ENCODE measurements at regions not wholly inside any gene's neighbourhood (a gene's known extent, or its start where the extent isn't known, plus 50 kb on each side); places are given as distances from the start of the nearest gene placed in this dataset.
"Not testable (repeated sequence)": the region's sequence is repeated elsewhere in the genome, so short reads cannot be mapped to it uniquely, and the experiment has no call there.

GRCh38 chr10:108975459-108976058, 947.8 kb downstream of the XPNPEP1 start:
- no peak for DNase-seq (ENCODE audit: low read depth in 3 of 3)

GRCh38 chr10:108970016-108970415, 953.3 kb downstream of the XPNPEP1 start:
- no peak for DNase-seq (ENCODE audit: low read depth in 3 of 3)

GRCh38 chr10:108966411-108966810, 956.9 kb downstream of the XPNPEP1 start:
- no peak for DNase-seq (ENCODE audit: low read depth in 3 of 3)

DNA sequence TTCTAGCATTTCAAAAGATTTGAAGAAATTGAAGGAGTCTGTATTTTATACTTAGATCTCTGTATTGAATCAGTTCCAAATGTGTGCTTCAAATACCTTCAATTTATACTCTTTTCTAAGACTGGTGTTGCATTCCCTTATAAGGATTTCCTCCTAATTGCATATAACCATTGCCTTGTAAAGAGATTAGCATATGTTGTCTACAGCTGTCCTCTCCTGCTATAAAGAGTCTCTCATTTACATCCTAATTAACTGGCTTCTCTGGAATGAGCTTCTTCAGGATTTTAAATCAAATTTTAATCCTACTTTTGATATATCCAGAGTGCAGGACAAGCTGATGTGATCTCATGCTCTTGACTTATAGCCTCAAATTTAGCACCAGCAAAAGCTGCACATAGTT, 957.3 kb downstream of the XPNPEP1 start:
- no peak for DNase-seq (ENCODE audit: low read depth in 3 of 3)

GRCh38 chr10:108962172-108962571, 961.1 kb downstream of the XPNPEP1 start:
- DNase-seq (ENCODE audit: low read depth in 3 of 3), result no peak

DNA sequence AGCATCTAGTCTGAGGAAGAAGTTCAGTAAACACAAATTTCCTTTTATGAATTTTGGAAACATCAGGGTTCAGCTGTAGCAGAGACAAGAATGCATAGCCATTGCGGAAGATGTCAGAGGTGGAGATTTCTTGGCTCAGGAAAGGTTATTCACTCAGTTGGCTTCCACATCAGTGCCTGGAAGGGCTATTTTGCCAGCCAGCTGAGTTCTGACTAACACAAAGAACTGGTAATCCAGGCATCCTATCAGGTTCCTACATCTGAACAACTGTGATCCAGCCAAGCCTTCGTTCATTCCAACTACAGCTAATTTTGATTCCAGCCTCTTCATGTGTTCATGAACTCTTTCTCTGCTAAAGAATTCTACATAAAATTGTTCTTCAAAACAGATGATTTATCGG, 965.6 kb downstream of the XPNPEP1 start:
- DNase-seq (ENCODE audit: low read depth in 3 of 3), result no peak

DNA sequence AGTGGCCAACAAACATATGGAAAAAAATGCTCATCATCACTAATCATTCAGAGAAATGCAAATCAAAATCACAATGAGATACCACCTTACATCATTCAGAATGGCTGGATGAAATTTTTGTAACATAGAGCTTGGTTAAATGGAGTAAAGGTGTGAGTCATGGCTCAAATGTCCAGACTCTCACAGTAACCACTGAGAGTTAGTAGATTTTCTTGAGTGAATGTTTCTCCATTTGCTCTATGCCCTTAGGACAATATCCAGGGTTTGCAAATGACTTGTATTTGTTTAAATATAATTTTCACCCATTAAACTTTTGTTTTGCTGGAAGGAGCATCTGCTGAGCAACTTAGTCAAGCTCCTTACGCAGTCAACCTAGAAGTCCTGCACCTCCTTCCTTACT, 967.2 kb downstream of the XPNPEP1 start:
- DNase-seq (ENCODE audit: low read depth in 3 of 3), result no peak

DNA sequence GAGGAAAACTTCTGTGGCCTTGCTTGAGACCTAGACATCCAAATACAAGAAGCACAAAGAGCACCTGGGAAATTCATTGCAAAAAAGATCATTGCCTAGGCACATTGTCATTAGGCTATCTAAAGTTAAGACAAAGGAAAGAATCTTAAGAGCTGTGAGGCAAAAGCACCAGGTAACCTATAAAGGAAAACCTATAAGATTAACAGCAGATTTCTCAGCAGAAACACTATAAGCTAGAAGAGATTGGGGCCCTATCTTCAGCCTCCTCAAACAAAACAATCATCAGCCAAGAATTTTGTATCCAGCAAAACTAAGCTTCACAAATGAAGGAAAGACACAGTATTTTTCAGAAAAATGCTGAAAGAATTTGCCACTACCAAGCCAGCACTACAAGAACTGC, 1003.3 kb downstream of the XPNPEP1 start:
- not testable (repeated sequence) for DNase-seq (ENCODE audit: low read depth in 3 of 3)

GRCh38 chr10:108913300-108913699, 1010.0 kb downstream of the XPNPEP1 start:
- DNase-seq (ENCODE audit: low read depth in 3 of 3), result no peak

DNA sequence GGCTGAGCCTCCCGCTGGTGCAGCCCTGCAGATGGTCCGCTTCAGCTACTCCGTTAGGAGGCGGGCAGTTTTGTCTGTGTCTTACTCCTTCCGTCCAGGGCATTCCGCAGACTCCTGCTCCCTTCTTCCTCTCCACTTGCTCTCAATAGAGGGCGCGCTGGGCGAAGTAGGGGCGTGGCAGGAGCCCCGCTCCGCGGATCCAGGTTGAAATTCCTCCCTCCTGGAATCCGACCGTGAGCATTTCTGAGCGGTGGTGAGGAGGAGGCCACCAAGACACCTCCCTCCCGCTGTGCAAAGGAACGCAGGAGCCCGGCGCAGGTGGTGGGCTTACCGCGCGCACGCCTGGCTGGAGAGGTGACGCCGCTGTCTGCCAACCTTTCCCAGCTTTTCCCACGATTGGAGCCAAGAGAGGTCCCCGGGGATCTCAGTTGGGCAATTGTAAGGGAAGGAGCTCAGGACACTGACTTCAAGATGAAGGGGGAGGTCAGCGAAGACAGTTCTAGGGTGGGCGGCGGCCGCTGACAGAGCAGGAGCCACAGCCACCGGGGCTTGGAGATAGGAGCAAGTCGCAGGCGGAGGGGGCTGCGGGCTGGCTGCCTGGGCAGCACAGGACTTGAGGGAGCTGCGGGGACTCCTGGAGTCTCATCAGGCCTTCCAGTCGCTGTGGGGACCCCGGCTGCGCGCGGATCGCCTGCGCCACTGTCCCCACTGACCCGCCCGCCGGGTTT, 1011.3 kb downstream of the XPNPEP1 start:
- no peak for DNase-seq (ENCODE audit: low read depth in 3 of 3)

GRCh38 chr10:108908096-108908495, 1015.2 kb downstream of the XPNPEP1 start:
- no peak for DNase-seq (ENCODE audit: low read depth in 3 of 3)

- no peak for DNase-seq (ENCODE audit: low read depth in 3 of 3)
Observed at GRCh38 chr10:108905821-108906220, 1017.5 kb downstream of the XPNPEP1 start.

GRCh38 chr10:108905171-108905570, 1018.1 kb downstream of the XPNPEP1 start:
- DNase-seq (ENCODE audit: low read depth in 3 of 3), result no peak

DNA sequence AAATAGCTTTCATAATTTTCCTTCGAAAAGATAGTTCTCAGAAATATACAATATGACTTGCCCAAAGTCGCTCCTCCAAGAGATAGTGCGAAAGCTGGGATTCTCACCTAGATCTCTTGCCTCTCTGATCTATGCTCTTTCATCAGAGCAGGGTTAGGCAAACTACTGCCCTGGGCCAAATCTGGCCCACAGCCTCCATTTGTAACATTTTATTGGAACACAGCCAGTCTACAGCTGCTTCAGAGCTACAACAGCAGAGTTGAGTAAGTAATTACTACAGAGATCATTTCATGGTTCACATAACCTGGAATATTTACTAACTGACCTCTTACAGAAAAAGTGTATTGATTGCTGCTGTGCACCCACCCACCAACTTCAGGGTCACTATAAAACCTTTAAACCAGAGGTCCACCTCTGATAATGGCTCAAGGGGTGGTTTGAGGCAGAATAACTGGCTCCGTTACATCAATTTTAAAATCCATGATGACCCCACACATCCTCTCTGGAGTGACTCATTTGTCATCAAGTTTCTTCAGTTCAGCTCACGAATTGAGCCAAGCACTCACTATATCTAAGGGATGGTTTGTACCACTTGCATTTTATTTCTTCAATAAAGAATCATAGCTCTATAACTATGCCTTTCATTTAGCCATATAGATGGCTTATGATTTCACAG, 1019.0 kb downstream of the XPNPEP1 start:
- DNase-seq (ENCODE audit: low read depth in 3 of 3), result no peak

DNA sequence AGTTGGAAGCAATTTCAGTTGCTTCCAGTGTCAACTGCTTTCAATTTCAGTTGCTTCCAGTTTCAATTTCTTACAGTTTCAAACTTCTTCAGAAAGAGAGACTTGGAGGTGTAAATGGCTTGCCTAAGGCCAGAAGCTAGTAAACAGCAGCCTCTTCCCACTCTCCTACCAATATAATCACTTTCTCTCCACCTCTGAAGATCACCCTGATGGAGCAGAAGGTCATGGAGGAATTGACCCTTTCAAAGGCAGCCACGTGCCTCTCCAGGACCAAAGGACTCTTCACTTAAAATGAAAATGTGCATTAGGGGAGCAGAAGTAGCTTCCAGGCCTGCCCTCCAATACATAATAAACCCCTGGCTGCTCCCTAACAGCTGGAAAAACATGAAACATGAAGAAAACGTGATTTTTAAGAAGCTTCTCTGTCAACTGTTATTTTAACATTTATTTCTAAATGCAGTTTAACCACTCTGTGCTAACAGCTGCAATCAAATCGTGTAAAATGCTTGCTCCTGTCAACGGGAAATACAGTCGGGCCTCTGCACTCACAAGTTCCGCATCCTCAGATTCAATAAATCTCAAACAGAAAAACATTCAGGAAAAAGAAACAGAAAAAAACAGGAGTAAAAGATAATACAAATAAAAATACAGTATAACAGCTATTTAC, 1020.6 kb downstream of the XPNPEP1 start:
- DNase-seq (ENCODE audit: low read depth in 3 of 3), result no peak

GRCh38 chr10:108901781-108902618, 1021.3 kb downstream of the XPNPEP1 start:
- DNase-seq (ENCODE audit: low read depth in 3 of 3), result no peak

DNA sequence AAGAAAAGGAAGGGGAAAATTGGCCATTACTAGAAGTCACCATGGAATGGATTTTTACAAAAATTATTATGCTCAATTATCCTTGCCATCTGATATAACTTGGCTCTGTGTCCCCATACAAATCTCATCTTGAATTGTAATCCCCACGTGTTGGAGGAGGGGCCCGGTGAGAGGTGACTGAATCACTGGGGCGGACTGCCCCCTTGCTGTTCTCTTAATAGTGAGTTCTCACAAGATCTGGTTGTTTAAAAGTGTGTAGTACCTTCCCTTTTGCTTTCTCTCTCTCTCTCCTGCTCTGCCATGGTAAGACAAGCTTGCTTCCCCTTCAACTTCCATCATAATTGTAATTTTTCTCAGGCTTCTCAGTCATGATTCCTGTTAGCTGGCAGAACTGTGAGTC, 1023.6 kb downstream of the XPNPEP1 start:
- DNase-seq (ENCODE audit: low read depth in 3 of 3), result no peak

DNA sequence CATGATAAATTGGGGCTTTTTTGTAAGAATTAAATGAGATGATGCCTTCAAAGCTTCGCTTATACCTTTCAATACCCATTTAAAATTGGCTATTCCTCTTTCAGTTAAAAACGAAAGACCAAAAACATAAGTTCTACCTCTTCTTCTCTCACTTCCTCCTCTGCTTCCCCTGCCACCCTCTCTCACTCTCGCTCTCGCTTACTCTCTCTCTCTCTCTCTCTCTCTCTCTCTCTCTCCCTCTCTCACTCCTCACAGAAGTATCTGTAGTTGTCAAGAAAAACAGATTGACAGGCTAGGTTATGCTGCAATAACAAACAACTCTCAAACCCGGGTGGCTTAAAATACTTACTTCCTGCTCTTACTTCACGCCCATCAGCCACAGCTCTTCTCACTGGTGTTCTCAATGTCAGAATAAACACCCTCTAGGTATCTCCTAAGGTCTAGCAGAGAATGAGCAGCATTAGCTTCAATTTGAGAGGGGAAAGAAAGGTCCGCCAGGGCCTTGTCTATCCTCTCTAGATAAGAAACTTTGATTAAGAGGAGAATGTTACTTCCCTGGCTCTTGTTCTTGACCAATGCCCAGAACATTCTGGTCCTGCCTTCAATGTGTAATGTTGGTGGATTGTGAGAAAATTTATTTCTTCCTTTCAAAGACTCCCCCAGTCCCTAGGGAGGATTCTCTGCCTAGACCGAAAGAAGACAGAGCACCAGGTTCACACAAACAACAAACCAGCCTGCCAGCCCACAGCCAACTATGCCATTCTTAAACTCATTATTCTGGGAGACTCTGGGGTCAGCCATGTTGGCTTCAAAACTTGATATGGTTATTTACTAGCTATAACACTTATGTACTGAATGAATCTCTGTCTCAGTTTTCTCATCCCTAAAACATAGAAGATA, 1028.7 kb downstream of the XPNPEP1 start:
- DNase-seq (ENCODE audit: low read depth in 3 of 3), result no peak

- no peak for DNase-seq (ENCODE audit: low read depth in 3 of 3)
Observed at GRCh38 chr10:108877095-108877561, 1046.2 kb downstream of the XPNPEP1 start.

- no peak for DNase-seq (ENCODE audit: low read depth in 3 of 3)
Observed at GRCh38 chr10:108872854-108873253, 1050.5 kb downstream of the XPNPEP1 start.
